GM19023 (cell line): ENCODE measurements at regions not wholly inside any gene's neighbourhood (a gene's known extent, or its start where the extent isn't known, plus 50 kb on each side); places are given as distances from the start of the nearest gene placed in this dataset.
"Not testable (repeated sequence)": the region's sequence is repeated elsewhere in the genome, so short reads cannot be mapped to it uniquely, and the experiment has no call there.

Experiments used
- ATAC-seq: cut with Tn5 transposase; IDR thresholded peaks from one replicate; pipeline ENCODE4 v1.9.1; 2021; ENCODE audit warnings: mild to moderate bottlenecking, moderate library complexity; ENCODE audit not compliant: unreplicated experiment

GRCh38 chr7:93750986-93751385, 139.6 kb downstream of the TFPI2 start:
- no peak for ATAC-seq

GRCh38 chr7:93747019-93747418, 143.5 kb downstream of the TFPI2 start:
- no peak for ATAC-seq

DNA sequence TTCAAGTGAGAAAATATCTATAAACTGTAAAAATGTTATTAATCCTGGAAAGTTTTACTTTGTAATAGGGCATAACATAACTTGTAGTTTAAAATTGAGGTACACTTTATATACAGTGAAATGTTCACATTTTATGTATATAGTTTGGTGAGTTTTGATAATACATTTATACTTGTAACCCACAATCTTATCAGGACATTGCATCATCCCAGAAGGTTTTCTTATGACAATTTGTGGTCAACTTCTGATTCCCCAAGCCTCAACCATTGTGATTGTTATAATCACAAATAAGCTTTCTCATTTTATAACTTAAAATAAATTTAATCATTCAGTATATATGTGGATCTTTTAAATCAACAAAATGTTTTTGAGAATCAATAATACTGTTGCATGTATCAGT, 151.1 kb downstream of the TFPI2 start:
- no peak for ATAC-seq

GRCh38 chr7:93737953-93738352, 152.6 kb downstream of the TFPI2 start:
- ATAC-seq: no peak

GRCh38 chr7:93736668-93737369, 153.7 kb downstream of the TFPI2 start:
- no peak for ATAC-seq

DNA sequence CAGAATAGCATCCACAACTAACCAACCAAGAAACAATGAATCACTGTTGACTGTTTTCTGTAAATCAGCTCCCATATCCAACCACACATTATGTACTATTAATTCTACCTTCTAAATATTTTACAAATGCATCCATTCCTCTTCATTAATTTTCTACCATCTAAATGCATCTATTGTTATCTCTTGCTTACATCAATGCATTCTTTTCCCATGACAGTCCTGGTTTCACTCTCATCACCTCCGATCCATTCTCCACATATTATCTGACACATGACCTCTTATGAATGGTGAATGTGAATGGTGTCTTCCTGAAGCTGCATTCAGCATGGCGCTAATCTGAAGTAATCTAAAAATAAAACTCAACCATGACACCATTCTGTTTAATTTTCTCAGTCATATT, 153.8 kb upstream of the CALCR start:
- no peak for ATAC-seq

DNA sequence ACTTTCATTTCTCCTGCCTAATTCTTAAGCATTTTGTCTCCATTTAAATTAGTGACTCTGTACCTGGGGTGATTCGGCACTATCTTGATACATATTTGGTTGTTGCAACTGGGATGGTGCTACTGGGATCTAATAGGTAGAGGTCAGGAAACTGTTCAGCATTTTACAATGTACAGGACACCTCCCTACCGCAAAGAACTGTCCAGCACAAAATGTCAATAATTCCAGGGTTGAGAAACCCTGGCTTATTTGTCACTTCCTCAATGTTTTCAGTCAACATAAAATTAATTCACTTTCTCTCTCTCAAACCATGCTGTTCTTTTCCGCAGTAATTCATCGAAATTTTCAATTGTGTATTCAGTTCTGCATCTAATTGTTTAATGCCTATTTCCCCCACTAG, 151.4 kb upstream of the CALCR start:
- no peak for ATAC-seq

- no peak for ATAC-seq
These were observed 149.1 kb upstream of the CALCR start for GRCh38 chr7:93723424-93724124.

DNA sequence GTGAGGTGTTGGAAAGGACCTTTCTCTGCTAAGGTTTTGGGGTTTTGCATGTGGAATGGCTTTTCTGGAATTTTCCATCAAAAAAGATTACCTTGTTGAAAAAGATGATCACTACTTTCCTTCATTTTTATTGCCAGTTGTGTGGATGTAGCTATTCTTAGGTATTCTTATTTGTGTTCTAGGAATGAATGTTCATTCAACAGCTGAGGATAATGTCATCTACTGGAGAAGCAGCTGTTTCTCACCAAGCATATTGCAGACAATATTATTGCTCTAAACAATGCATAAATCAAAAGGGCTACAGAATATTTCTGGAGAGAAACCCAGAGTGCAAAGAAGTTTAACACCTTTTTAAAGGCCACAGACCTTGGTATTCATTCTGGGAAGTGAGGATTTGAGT, 145.6 kb upstream of the CALCR start:
- ATAC-seq: no peak

GRCh38 chr7:93719546-93719945, 145.0 kb upstream of the CALCR start:
- no peak for ATAC-seq

- ATAC-seq: no peak
These were observed 142.8 kb upstream of the CALCR start for GRCh38 chr7:93717217-93717900.

DNA sequence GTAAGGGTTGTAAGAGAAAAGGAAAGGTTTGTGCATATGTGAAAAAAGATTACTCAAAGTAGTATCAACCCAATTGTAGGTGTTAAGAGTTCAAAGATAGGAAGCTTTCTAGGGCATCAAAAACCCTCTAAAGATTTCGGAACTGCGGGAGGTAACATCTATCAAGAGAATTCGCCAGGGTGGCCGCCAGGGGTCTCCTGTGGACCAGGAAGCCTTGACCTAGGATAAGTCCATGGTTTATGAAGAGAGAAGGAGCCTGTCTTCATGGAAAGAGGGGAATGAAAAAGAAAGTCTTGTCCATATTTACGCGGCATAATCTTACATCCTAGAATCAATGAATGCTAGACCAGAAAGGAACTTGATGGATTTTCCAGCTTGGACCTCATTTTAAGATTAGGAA, 140.7 kb upstream of the CALCR start:
- peak; percentile 58 for ATAC-seq

GRCh38 chr7:93711926-93712325, 137.4 kb upstream of the CALCR start:
- ATAC-seq: no peak

- ATAC-seq: not testable (repeated sequence)
These were observed 133.7 kb upstream of the CALCR start for GRCh38 chr7:93708255-93708654.

- no peak for ATAC-seq
These were observed 132.7 kb upstream of the CALCR start for GRCh38 chr7:93707249-93707648.

- not testable (repeated sequence) for ATAC-seq
These were observed 131.6 kb upstream of the CALCR start for GRCh38 chr7:93706162-93706561.

- ATAC-seq: no peak
These were observed 129.7 kb upstream of the CALCR start for GRCh38 chr7:93704217-93704616.

DNA sequence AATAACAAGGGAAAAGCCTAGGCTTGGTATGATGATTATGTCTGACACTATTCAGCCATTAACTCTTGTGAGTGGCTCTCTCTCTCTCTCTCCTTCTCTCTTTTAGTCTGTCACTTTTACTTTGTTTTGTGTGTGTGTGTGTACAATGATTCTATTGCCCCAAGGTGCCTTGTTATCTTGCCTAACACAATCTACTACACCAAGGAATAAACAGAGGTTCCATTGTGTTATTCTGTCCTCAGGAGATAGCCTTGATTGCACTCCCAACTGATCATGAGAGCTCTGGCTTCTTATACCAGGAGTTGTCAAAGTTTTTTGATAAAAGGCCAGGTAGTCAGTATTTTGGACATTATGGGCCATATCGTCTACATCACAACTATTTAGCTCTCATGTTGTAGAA, 123.4 kb upstream of the CALCR start:
- ATAC-seq: no peak

DNA sequence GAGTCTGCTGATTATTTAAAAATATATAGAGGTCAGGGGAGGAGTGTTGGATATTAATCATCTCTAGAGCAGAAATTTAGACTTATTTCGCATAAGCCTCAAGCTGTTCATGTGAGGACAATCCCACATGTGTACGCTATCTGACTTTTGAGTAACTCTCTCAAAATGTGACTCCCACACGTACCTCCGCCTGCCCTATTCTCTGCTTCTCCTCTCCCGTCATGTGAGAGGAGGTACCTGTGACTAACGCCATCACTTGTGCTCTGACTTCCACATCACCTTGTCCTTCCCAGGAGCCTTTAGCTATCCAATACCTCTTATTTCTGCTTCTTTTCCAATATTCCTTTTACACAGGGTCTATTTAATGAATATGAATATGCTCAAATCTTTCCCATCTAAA, 119.3 kb upstream of the CALCR start:
- no peak for ATAC-seq

- peak; percentile 56 for ATAC-seq
These were observed 115.5 kb upstream of the CALCR start for GRCh38 chr7:93690021-93690420.

DNA sequence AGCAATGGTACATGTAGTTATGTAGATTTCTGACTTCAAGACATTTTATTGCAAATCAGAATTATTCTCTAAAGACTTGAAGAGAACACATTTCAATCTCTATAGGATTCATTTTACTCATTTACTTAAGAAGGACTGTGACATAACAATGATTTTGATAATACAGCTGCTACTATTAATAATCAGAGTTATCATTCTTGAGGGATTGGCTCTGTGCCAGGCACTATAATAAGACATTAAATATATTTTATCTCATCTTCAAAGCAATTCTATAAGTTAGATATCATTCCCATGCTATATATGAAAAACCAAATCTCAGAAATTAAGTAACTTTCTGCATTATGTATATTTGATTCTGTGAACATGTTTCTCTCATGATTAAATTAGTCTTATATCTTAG, 103.7 kb upstream of the CALCR start:
- no peak for ATAC-seq
